Stimulated activated CD4-positive, alpha-beta T cell treated with anti-CD3 and anti-CD28 coated beads, Interleukin-4, amount 100 ng/mL, for 4 hours (primary cell): ENCODE measurements at regions not wholly inside any gene's neighbourhood (a gene's known extent, or its start where the extent isn't known, plus 50 kb on each side); places are given as distances from the start of the nearest gene placed in this dataset.
A peak's percentile ranks its signal among the peaks of the same experiment; 100 is the strongest.
"Not testable (repeated sequence)": the region's sequence is repeated elsewhere in the genome, so short reads cannot be mapped to it uniquely, and the experiment has no call there.

Experiments
- DNase-seq, 2 experiments: peaks; one replicate each; pipeline ENCODE4 v3.0.0-alpha.2; 2020

- no peak for DNase-seq
Measured at GRCh38 chr3:30305021-30305420, 301.4 kb upstream of the TGFBR2 start.

- no peak for DNase-seq
Measured at GRCh38 chr3:30306896-30307295, 299.5 kb upstream of the TGFBR2 start.

- no peak for DNase-seq
Measured at GRCh38 chr3:30307372-30307950, 298.9 kb upstream of the TGFBR2 start.

- DNase-seq, result no peak
Measured at GRCh38 chr3:30308131-30308530, 298.3 kb upstream of the TGFBR2 start.

GRCh38 chr3:30309961-30310954 is 296.1 kb upstream of the TGFBR2 start:
- no peak for DNase-seq

- DNase-seq, result no peak
Measured at GRCh38 chr3:30311781-30312180, 294.6 kb upstream of the TGFBR2 start.

- DNase-seq, result no peak
Measured at GRCh38 chr3:30313840-30314239, 292.6 kb upstream of the TGFBR2 start.

GRCh38 chr3:30314757-30315325 is 291.6 kb upstream of the TGFBR2 start:
- no peak for DNase-seq

GRCh38 chr3:30315447-30315846 is 291.0 kb upstream of the TGFBR2 start:
- DNase-seq, result no peak

- DNase-seq, result no peak
Measured at GRCh38 chr3:30317561-30317960, 288.8 kb upstream of the TGFBR2 start.

- no peak for DNase-seq
Measured at GRCh38 chr3:30318110-30318509, 288.3 kb upstream of the TGFBR2 start.

- DNase-seq, result peak; percentile 10 to 46
Measured at GRCh38 chr3:30319713-30320112, 286.7 kb upstream of the TGFBR2 start.

- no peak for DNase-seq
Measured at GRCh38 chr3:30320392-30320791, 286.0 kb upstream of the TGFBR2 start.

- no peak for DNase-seq
Measured at GRCh38 chr3:30321065-30321464, 285.3 kb upstream of the TGFBR2 start.

GRCh38 chr3:30323649-30324048 is 282.8 kb upstream of the TGFBR2 start:
- DNase-seq, result not testable (repeated sequence)

GRCh38 chr3:30324587-30324986 is 281.8 kb upstream of the TGFBR2 start:
- DNase-seq, result no peak

GRCh38 chr3:30327976-30328375 is 278.4 kb upstream of the TGFBR2 start:
- DNase-seq, result not testable (repeated sequence)

GRCh38 chr3:30328935-30329334 is 277.5 kb upstream of the TGFBR2 start:
- not testable (repeated sequence) for DNase-seq

- no peak for DNase-seq
Measured at GRCh38 chr3:30331519-30331918, 274.9 kb upstream of the TGFBR2 start.

GRCh38 chr3:30332196-30333021 is 274.0 kb upstream of the TGFBR2 start:
- no peak for DNase-seq

- no peak for DNase-seq
Measured at GRCh38 chr3:30333143-30333542, 273.3 kb upstream of the TGFBR2 start.

GRCh38 chr3:30333903-30334302 is 272.5 kb upstream of the TGFBR2 start:
- DNase-seq, result no peak

- DNase-seq, result no peak
Measured at GRCh38 chr3:30340500-30340899, 265.9 kb upstream of the TGFBR2 start.
